Stimulated activated CD4-positive, alpha-beta T cell treated with anti-CD3 and anti-CD28 coated beads, Interleukin-4, amount 100 ng/mL, for 4 hours (primary cell): ENCODE measurements at regions not wholly inside any gene's neighbourhood (a gene's known extent, or its start where the extent isn't known, plus 50 kb on each side); places are given as distances from the start of the nearest gene placed in this dataset.
"Not testable (repeated sequence)": the region's sequence is repeated elsewhere in the genome, so short reads cannot be mapped to it uniquely, and the experiment has no call there.

ENCODE experiments used
- DNase-seq, 2 experiments: peaks; one replicate each; pipeline ENCODE4 v3.0.0-alpha.2; 2020

DNA sequence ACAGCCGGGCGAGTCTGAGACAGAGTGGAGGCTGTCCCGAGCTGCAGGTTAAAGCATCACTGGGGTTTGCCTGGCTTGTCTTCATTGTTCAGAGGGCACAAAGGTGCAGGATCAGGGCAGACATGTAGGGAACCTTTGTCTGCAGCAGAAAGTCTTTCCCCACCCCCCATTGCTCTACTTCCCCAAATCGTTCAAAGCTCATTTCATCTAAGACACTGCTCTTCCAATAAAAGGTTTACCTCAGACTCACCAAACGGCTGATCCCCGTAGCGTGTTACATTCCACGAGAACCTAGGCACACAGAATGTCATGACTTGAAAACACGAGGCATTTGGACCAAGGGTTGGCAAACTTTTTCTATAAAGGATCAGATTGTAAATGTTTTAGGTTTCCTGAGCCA, 286.3 kb upstream of the FRG1 start:
- DNase-seq, result not testable (repeated sequence)

DNA sequence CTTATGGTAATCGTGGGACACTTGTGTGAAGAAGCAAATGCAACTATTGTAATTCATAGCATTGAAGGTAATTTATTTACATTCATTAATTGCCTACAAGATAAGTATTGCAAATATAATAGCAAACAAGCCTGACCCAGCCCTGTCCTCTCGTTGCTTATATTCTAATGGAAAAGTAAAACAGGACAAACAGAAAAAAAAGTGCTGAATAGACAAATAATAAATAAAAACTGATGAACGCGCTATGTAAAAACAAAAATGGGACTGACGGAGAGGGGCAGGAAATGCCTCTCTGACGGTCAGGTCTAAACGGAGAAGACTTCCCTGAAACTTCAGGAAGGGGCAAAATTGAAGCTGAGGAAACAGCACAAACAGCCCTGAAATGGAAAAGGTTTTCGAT, 284.9 kb upstream of the FRG1 start:
- DNase-seq, result not testable (repeated sequence)

DNA sequence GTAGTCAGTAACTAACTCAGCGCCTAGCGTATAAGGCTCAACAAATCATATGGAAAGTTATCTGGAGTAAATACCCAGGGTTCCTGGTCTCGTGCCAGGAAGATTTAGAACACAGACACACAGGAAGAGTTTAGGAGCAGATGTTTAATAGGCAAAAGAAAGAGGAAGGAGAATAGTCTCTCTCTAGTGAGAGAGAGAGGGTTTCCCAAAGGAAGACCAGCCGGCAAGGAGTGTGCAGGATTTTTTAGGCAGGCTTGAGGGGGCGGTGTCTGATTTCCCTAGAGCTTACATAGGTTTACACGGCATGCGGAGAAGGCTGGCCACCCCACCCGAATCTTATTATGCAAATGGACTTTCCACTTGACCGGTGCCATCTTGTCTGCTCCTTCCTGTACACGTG, 284.0 kb upstream of the FRG1 start:
- DNase-seq, result no peak

DNA sequence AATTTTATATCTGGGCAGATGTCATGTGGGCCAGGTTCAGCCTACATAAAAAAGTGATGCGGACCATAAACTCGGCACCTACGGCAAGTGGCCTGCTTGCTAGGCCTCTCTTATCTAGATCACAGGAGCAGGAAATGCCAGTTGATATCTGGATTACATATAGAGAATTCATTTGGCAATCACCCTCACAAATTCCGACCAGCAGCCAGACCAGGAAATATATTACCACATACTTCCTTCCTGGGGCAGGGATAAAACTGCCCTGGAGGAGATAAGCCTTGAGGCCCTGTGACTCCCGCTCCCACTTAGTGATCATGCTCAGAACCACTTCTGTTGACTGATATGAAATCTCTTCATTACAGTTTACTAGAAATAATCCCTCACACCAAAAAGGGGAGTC, 282.4 kb upstream of the FRG1 start:
- not testable (repeated sequence) for DNase-seq

DNA sequence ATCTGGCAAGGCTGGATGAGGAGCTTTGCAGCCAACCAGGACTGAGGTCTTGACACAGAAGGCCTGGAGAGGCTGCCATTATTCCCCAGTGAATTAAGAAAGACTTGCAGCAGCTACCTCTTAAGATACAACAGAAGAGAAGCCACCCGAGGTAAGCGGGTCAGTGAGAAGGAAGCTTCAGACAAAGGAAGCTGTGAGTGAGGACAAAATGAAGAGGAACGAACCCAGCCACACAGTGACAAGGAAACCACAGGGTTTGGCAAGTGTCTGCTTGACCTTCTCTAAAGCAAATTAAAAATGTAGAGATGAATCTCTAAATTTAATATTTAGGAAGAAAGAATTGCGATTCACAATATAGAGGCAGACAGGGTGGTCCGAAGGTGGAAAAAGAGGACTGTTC, 281.8 kb upstream of the FRG1 start:
- not testable (repeated sequence) for DNase-seq

DNA sequence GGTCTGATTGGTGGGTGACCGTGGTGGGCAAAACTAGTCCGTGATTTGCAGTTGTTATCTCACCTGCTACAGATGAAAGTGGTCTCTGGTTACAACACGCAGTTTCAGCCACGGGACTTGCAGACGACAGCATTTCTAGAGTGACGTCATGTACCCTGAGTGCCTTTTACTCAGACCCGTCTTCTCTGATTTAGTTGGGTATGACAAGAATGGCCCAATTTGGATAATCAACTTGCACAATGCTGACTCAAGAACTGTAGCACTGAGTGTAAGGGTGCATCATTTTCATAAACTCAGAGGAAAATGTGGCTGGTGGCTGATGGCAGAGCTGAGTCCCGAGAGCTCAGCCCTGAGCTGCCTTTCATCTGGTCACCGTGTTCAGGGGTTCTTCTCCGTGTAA, 281.4 kb upstream of the FRG1 start:
- DNase-seq, result no peak

DNA sequence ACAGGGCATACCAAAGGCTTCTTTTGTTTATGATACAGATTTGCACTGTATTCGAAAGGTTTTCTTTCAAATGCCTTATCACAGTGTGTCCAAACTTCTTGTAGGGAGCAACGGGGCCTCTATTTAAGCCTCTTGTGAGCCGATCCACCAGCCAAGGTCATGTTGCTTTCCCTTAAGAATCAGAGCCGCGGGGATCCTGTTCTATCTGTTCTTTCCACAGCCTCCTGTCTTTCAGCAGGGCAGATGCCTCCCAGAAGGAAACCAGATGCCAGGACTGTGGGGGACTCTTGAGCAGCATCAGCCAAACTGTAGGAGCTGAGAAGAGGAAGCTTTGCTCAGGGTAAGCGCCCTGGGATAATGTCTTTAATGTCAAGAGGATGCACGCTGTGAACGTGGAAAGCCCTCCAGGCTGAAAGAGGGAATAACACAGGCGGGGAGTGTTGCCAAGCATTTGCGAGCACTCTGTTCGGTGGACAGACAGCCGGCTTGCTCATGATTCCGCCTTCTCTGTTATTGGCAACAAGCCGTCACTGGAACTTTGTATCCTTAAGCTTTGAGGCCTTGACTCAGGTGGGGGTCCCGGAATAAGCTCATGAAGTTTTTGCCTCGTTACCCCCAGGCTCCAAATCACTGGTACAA, 279.8 kb upstream of the FRG1 start:
- DNase-seq, result no peak

DNA sequence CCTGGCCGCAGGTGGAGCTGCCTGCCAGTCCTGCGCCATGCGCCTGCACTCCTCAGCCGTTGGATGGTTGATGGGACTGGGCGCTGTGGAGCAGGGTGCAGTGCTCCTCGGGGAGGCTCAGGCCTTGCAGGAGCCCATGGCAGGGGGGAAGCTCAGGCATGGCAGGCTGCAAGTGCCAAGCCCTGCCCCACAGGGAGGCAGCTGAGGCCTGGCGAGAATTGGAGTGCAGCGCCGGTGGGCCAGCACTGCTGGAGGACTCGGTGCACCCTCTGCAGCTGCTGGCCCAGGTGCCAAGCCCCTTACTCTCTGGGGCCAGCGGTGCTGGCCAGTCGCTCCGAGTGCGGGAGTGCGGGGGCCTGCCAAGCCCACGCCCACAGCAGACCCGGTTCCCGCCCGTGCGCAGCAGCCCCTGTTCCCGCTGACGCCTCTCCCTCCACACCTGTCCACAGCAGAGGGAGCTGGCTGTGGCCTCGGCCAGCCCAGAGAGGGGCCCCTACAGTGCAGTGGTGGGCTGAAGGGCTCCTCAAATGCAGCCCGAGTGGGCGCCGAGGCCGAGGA, 275.9 kb upstream of the FRG1 start:
- no peak for DNase-seq

DNA sequence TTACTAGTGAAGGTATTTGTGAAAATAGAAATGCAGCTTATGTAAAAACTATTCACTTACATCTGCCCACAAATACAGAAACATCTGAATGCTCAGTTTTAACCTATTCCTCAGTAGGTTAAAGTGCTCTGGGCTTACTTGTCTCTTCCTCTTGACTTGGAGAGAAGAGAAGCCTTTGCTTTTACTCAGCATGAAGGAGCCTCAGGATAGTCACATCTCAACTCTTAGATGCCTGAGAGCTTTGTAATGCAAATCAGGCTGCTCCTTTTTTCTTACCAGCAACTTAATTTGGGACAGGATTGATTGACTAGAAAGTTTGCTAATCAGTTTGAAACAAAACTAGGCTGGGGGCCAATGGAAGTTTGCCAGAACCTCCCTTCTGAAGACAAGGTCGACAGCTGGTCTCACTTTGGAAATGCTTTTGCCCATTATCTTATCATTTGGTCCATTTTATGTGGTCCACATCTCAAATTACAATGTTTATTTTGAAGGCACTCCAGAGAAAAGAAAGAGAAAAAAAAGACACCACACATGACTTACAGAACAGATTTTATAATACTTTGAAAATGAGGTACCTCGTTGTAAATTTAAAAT, 274.9 kb upstream of the FRG1 start:
- not testable (repeated sequence) for DNase-seq

DNA sequence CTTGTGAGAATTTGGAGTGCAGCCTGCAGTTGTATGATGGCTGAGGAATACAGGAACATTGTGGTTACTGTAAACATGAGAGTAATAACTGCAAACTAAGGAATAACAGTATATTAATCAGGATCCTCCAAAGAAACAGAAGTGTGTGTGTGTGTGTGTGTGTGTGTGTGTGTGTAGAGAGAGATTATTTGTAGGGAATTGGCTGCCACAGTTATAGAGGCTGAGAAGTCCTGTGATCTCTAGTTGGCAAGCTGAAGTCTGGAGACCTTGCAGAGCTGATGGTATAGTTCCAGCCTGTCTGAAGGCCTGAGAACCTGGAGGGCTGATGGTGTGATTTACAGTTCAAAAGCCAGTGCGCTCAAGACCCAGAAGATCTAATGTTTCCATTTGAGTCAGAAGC, 273.3 kb upstream of the FRG1 start:
- not testable (repeated sequence) for DNase-seq

DNA sequence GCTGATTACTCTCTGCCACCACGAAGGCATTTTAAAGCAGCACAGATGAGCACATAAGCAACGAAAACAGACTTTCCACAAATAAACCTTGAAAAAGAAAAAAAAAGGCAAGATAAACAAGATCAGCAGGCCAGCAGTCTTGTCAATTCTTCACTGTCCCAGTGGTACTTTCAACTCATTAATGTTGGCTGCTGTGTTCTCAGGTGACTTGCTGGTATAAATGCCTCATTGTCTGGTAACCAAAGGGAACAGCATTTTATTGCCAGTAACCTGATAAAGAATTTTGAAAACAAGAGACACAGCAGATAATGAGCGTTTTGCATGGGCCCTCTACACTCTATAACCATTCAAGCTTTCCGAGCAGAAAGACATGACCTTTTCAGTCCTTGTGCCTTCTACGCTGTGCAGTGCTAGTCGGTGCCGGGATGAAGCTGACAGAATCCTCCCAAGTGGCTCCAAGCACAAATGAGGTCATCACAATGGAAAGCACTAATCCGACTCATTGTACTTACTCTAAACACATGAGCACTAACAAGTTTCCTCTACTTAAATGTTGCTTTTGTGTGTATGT, 242.9 kb upstream of the FRG1 start:
- DNase-seq, result not testable (repeated sequence)

DNA sequence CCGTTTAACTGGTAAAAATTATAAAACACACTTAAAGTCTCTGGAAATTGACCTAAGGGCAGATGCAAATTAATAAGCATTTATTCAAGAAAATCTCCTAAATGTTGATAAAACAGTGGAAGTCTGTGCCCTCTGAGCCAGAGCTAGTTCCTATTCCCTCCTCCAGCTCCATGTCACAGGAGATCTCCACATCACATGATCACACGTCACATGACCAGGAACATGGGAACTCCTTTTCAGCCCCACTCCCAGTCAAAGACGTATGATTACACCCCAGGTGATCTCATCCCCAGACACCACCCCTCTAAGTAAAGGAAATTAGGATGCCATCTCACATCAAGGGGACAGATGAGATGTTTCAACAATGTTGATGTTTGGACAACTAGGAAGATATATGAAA, 237.7 kb upstream of the FRG1 start:
- not testable (repeated sequence) for DNase-seq

DNA sequence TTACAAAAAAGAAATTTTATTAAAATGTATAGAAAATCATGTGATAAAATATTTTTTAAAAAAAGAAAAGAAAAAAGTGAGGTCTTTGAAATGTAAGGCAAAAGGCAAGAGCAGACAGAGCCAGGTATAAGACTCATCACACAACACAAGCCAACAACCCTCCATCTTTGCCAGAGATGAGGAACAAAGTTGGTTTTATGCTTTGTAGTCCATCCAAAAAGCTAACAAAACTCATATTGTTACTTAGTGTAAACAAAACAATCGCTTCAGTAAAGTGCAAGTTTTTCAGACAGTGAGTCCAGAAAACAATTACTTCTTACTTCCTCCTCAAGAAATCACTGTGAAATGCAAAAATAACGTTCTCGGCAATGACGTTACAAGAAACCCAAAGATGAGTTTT, 233.9 kb upstream of the FRG1 start:
- not testable (repeated sequence) for DNase-seq

DNA sequence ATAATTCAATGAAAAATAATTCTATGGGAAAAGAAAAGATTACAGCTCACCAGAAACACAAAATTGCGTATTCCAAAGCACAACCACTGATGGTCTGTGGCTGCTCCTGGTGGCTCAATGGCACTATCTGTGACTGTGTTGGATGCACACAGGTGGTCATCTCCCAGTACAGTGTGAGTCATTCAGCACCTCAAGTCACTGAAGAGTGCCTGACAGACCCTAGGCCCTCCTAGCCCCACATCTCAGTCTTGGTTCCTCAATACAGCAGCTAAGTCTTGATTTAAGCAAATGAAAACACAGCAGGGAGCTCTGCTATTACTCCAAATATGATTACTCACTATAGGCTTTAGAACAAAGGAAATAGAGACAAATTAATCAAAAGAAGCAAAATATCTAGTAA, 233.4 kb upstream of the FRG1 start:
- DNase-seq, result not testable (repeated sequence)

DNA sequence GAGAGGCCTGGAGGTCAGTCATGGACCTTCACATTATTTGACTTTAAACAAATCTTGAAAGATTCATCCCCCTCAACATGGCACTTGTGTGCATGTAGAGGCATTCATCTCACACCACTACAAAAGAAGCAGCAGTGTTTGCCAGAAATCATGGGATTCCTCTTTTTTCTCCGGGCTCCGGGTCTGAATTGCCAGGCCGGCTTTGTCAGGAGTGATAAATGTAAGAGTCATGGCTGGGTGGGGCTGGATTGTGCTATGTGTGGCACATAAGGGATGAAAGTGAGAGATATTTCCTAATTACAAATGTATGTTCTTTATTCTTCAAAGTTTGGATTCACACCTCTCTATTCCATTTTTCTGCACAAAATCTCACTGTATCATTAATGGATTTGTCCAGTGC, 228.7 kb upstream of the FRG1 start:
- not testable (repeated sequence) for DNase-seq

DNA sequence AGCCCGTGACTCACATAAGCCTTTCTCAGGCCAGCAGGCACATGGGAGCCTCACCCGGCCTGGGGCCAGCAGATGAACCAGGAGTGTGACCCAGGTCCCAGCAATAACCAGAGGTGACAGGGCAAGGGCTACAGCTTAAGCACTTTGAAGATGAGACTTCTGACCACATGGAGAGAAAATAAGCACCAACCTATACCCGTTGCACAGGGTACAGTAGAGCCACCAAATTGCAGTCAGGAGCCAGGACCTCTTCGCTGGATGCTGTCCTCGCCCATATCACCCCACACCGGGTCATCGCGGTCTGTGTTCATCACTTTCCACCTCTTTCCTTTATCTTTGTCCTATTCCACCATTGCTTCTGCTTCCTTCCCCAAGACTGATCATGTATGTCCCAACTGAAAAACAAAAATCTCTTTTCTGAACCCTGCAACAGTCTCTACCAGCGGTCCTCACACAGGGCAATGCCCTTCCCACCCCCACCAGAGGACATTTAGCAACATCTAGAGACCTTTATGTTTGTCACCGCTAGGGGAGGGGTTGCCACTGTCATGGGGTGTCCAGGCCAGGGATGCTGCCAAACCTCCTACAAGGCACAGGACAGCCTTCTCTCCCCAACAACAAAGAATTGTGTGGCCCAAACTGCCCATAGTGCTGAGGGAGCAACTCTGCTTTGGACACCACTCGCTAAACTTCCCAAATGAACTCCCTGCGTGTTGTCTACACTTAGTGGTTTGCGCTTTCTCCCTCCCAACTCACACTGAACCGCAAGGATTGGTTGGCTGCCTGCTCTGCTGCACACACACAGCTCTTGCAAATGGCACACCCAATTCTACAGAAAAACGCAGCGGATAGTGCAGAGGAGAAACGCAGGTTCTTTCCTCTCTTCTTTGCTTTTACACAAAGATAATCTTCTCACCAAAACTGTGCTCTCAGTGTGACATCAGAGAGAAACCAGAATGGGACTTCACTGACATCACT, 219.4 kb upstream of the FRG1 start:
- not testable (repeated sequence) for DNase-seq

DNA sequence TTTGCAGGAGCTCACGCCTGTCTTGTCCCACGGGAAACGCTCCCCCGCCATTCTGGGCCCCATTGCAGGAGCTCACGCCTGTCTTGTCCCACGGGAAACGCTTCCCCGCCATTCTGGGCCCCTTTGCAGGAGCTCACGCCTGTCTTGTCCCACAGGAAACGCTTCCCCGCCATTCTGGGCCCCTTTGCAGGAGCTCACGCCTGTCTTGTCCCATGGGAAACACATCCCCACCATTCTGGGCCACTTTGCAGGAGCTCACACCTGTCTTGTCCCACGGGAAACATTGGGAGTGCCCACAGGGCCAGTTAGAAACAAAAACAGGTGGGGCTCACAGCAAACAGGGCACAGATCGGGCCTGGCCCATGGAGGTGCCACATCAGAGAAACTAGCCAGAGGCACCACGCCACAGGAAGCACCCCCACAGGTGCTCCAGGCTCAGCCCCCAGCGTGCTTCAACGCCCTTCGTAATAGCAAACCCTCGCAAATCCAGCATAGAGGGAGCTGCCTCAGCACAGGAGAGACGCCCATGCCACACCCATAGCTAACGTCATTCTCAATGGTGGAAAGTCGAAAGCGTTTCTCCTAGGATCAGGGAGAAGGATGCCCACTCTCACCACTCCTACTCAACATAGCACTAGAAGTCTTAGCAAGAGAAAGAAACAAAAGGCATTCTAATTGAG, 218.2 kb upstream of the FRG1 start:
- DNase-seq, result peak in 1 of 2 experiments; percentile 0

DNA sequence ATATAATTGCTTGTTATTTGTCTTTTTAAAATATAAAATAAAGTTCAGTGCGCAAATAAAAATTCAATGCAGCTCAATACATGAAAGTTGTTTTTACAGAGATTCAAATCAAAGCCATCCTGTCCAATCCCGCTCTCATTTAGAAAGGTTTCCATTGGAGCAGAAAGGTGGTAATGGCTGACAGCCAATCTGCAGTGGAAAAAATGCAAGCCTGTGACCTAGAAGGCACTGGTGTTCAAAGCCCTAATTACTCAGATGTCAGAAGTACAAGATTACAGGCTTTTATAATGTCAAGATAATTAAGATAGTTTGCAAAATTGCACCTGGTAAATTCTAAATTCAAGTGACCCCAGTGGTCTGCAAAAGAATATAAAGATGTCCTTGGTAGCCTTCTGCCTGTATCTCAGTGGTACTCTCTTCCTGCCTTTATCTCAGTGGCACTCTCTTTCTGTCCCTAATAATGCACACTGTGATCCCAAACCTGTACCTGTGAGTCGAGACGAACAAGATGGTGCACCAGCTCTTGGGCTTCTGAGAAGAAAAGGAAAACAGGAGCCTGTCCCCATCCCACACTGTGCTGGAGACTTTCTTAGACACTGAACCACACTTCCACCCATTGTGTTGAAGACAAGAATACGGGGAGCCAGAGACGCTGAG, 212.6 kb upstream of the FRG1 start:
- DNase-seq, result not testable (repeated sequence)

DNA sequence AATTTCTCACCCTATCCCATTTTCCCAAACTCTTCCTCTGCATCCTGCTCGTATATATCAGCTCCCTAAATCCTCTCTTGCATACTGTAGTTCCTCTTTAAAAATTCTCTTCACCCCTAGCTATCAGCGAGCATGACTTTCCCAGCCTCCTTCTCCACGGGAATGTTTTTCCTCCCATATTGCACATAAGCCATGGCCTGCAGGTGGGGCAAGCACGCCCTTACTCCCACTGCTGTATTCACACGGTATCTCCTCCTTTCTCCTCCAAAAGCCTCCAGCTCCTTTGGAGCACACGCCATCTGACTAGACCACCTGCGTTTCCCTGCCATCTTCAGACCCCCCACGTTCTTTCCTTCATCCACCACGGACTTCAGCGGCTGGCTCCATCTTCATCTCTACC, 208.7 kb upstream of the FRG1 start:
- DNase-seq, result not testable (repeated sequence)

DNA sequence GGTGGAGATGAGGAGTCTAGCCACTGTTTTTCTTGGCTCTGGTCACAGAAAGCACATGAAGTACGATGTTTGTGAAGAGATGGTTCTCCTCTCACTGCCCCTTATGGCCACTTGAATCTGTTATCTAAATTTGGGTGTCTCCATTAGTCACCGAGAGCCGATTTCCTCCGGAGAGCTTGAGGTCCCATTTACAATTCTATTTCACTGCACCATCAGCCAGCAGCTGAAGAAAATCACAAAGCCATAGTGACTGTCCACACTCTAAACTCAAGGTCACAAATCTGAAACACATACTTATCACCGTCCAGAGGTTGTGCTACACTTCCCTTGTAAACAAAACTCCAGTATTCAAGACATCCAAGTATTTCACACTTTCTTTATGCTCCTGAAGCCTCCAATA, 207.2 kb upstream of the FRG1 start:
- DNase-seq, result not testable (repeated sequence)

DNA sequence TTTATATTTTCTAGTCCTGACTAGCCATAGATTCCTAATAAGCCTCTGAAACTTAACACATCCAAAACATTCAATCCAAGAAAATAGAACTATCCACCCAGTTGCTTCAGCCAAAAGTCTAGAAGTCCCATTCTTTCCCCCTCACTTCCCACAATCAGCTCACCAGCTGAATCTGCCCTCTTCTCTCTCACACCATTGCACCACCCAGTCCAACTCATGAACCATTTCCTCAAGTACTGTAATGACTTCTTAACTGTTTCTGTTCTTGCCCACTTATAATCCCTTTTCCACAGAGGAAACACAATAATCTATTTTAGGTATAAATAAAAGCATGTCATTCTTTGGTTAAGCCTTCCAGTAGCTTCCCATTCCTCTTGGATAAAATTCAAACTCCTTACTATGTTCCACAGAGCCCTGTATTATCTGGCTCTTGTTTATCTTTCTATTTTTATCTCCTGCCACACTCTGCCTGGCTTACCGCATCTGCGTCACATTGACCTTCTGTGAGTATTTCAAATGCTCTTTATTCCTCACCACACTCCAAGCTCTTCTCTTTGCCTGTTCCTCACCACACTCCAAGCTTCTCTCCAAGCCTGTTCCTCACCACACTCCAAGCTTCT, 205.9 kb upstream of the FRG1 start:
- not testable (repeated sequence) for DNase-seq
